ENCODE measurements at regions not wholly inside any gene's neighbourhood (a gene's known extent, or its start where the extent isn't known, plus 50 kb on each side); places are given as distances from the start of the nearest gene placed in this dataset.

DNA sequence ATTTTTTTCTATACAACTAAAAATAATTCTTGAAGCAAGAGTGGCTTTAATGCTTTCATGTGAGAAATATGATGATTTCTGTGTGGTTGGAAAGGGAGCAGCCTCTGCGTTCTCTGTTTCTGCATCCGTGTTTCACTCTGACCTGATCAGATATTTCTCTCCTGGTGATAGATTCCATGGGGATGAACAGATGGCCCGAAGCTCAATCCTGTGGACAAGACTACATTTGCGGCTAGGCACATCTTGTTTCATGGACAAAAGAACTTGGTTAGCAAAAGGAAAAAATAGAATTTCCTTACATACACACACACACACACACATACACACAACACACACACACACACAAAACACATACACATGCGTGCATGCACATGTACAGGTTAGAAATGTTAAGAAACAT lies 218.2 kb upstream of the ADAMTS16 start:
- no peak for DNase-seq

DNA sequence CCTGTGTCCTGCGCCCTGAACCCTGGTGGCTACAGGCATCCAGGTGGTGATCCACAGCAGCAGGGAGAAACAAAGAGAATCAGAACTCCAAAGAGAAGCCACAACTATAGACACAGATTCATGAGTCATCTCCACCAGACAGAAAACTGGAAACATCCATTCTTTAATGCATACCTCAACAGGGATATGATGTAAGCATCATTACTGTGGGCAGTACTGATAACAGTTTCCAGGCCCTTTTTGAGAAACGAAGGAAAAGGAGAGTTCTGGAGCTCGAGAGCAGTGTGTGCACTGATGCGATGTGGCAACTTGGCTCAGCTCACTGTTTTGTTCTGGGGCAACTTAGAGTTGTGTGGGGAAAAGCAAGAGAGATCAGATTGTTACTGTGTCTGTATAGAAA lies 215.6 kb upstream of the ADAMTS16 start:
- no peak for DNase-seq

GRCh38 chr5:4927097-4927496 lies 213.0 kb upstream of the ADAMTS16 start:
- DNase-seq = no peak

- DNase-seq = no peak
Observed at GRCh38 chr5:4928409-4928808, 211.7 kb upstream of the ADAMTS16 start.

DNA sequence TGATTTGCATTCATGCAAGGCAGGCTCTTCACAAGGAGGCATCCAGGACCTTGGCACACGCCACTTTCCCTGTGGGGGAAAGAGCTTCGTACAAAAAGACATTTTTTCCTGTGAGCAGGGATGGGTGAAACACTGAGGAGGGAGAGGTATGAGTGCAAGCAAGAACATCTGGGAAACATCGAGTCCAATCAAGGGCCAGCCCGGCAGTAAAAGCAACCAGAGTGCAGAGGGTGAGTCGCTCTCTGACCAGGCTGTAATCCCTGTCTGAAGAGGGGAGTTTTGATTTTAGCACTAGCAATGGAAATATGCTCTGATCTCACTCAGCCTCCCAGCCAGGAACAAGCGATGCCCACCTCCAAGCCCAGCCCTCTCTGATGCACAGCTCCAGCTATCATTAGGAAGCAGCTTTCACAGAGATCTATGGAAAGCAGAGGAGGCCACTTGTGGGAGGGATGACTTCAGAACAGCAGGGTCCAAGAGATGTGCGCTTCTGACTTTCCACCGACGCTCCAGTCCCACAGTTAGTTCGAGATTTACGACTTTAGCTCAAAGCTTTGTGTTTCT lies 211.0 kb upstream of the ADAMTS16 start:
- no peak for DNase-seq

GRCh38 chr5:4939042-4939781 lies 200.9 kb upstream of the ADAMTS16 start:
- DNase-seq = no peak

- no peak for DNase-seq
Observed at GRCh38 chr5:4941161-4941560, 199.0 kb upstream of the ADAMTS16 start.

DNA sequence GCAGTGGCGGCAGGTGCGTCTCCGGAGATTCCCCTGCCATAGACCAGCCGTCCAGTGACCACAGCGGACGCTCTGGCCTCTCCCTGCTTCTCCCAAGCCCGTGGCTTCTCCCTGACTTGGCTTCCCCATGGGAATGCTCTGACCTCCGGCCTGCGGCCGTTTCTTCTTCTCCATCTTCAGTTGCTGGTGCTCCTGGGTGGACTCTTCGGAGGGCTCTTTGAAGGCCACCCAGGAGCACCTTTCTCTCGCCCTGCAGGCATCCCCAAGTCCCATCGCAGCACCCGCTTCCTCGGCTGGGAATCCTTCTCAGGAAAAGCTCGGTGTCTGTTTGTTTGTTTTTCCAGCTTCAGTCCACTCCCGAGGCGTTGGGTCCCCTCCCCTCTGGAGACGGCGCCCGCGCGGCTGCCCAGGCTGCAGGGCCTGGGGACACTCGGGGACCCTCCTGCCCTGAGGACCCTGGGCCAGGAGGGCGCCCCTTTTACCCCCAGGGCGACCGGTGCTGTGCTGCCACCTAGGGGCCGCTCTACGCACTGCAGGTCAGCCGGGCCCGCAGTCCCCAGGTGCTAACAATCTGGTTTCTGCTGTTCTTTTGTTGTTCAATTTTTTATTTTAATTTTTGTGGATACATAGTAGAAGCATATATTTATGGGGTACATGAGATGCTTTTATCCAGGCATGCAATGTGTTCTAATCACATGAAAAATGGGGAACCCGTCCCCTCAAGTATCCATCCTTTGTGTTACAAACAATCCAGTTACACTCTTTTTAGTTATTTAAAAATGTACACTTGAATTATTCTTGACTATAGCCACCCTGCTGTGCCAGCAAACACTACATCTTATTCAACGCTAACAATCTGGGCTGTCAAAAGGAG lies 197.9 kb upstream of the ADAMTS16 start:
- no peak for DNase-seq

- DNase-seq = no peak
Observed at GRCh38 chr5:4942831-4943178, 197.3 kb upstream of the ADAMTS16 start.

- DNase-seq = no peak
Observed at GRCh38 chr5:4945296-4945695, 194.8 kb upstream of the ADAMTS16 start.

DNA sequence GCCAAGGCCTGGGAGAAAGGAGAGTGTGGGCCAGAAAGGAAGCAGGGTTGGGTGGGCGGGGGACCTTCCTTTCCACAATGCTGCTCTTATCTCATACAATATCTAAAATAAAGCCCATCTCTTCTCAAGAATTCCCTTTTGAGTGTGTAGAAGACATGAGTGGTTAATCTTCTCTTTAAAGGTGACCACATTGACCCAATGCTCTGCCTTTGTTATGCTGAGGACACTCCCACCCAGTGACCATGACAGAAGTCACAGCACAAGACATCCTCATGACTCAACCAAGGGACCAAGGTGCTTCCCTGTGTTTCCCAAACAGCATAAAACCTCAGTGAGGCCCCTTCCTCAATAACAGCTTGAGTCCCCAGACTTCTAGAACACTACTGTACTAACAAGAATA lies 193.0 kb upstream of the ADAMTS16 start:
- DNase-seq = no peak

DNA sequence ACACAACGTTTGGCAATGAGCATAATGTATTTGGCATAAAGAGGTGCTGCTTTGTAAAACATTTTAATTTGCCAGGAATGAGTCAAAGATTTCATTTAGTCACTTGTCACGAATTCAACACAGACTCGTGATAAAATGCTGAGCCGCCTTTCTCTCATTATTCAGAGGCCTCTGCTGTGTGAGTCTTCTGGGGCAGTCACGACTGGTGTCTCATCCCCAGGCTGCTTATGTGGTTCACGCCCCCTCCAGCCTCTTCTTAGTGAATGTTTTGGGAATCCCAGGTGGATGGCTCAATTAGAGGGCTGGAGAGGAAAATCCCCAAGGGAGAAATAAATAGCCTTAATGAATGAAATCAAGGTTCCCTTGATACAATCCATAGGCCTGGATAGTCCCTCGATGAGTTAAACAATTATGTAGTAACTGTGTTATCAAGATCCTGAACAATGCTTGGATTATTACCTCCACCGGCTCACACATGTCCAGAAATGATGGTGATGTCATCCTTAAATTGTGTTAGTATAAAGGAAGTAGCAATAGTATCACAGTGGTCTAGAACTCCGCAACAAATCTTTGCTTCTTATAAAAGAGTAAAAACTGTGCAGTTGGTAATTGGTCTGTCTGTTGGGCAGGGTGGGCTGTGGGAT lies 192.1 kb upstream of the ADAMTS16 start:
- no peak for DNase-seq

- DNase-seq = no peak
Observed at GRCh38 chr5:4949108-4949507, 191.0 kb upstream of the ADAMTS16 start.

GRCh38 chr5:4953576-4953975 lies 186.6 kb upstream of the ADAMTS16 start:
- no peak for DNase-seq

GRCh38 chr5:4954048-4954447 lies 186.1 kb upstream of the ADAMTS16 start:
- no peak for DNase-seq

- DNase-seq = no peak
Observed at GRCh38 chr5:4963265-4963664, 176.9 kb upstream of the ADAMTS16 start.

GRCh38 chr5:4969351-4969750 lies 170.8 kb upstream of the ADAMTS16 start:
- DNase-seq = no peak

- no peak for DNase-seq
Observed at GRCh38 chr5:4970171-4970570, 170.0 kb upstream of the ADAMTS16 start.

DNA sequence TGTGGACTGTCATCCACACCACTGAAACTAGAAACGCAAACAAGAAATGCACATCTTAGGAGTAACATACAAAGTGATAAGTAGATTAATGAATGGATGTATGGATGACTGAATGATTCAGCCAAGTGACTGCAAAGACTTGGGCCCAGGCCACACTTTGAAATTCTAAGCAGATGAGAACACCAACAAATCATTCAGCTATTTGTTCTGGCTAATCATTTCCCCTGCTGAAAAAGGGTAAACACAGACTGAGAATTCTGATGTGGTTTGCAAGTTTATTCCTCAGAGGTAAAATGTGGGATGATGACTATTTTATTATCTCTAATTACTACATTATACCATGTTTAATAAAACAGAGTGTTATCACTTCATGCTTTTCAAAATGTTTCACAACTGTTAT lies 163.2 kb upstream of the ADAMTS16 start:
- no peak for DNase-seq

GRCh38 chr5:4977416-4978110 lies 162.6 kb upstream of the ADAMTS16 start:
- DNase-seq = no peak

GRCh38 chr5:4980201-4980600 lies 159.9 kb upstream of the ADAMTS16 start:
- no peak for DNase-seq

GRCh38 chr5:4981608-4982007 lies 158.5 kb upstream of the ADAMTS16 start:
- no peak for DNase-seq

DNA sequence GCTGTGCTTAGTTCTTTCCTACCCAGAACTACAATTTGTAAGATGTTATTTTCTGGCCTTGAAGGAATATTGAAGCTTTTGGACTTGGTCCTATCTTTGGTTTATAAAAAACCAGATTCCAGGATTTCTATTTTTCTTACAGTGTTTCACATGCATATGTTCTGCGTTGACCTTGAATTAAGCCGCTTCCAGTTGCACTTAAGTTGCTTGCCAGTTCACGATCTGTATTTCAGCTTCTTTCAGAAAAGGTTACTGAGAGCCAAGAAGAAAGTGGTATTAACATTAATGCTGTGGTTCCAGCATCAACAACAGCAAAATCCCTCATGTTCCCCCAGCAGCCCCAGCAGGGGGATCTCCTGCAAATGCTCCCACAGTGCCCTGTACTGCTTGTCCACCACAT lies 156.4 kb upstream of the ADAMTS16 start:
- no peak for DNase-seq
